Esophagus squamous epithelium (tissue), 5 donors: ENCODE measurements at regions not wholly inside any gene's neighbourhood (a gene's known extent, or its start where the extent isn't known, plus 50 kb on each side); places are given as distances from the start of the nearest gene placed in this dataset.
A peak's percentile ranks its signal among the peaks of the same experiment; 100 is the strongest.

Source experiments
- DNase-seq: peaks from one replicate; lab custom pipeline; 2025; lab: John Stamatoyannopoulos, UW
- H3K27ac ChIP-seq, 4 donors: fragments of 200-600 bp; sonication (generic); one replicate each; pipeline ENCODE4 v1.5.1; 2016 to 2019; ENCODE audit warnings: mild to moderate bottlenecking in 1 of 4
- H3K27me3 ChIP-seq, 4 donors: fragments of 200-600 bp; sonication (generic); 1 replicate in 3 of 4; 2 replicates in 1 of 4; pipeline versions ENCODE4 v1.5.1 to v1.6.0; 2017 to 2021; ENCODE audit warnings: antibody characterized with exemption in 1 of 4
- H3K36me3 ChIP-seq, 3 donors: fragments of 200-600 bp; sonication (generic); one replicate each; pipeline ENCODE4 v1.5.1; 2016 to 2019
- H3K4me1 ChIP-seq, 3 donors: fragments of 200-600 bp; sonication (generic); one replicate each; pipeline ENCODE4 v1.5.1; 2017 to 2019
- H3K4me3 ChIP-seq, 4 donors: fragments of 200-600 bp; sonication (generic); 1 replicate in 3 of 4; 2 replicates in 1 of 4; pipeline ENCODE4 v1.5.1; 2016 to 2019; ENCODE audit warnings: mild to moderate bottlenecking in 2 of 4, moderate library complexity in 1 of 4
- H3K9me3 ChIP-seq, 3 donors: fragments of 200-600 bp; sonication (generic); one replicate each; pipeline ENCODE4 v1.5.1; 2016 to 2019
- CTCF ChIP-seq, 6 experiments: fragments of 450-650 bp in 4 of 6; fragments of 200-600 bp in 2 of 6; sonication (generic) in 2 of 6; IDR thresholded peaks; one replicate each; pipeline ENCODE4 v1.5.1; 2016 to 2019; ENCODE audit warnings: antibody characterized with exemption in 6 of 6, mild to moderate bottlenecking in 4 of 6, moderate library complexity in 4 of 6
- POLR2A ChIP-seq, 4 donors: fragments of 450-650 bp; IDR thresholded peaks; one replicate each; pipeline ENCODE4 v1.6.1; 2017; ENCODE audit warnings: antibody characterized with exemption in 4 of 4, mild to moderate bottlenecking in 4 of 4, moderate library complexity in 3 of 4
- WGBS, 2 donors: methylation state at CpG; one replicate each; pipeline ENCODE4 v1.1.5; 2018; 5-methylcytosine and 5-hydroxymethylcytosine counted together
- intact Hi-C: fragments of 100-400 bp; cut with DNase I; formaldehyde crosslinking; loops from one replicate; pipeline ENCODE4 v1.15.0; 2022
- donor health status: DM: yes; HTN: yes; CAD: no.

- WGBS, 2 donors = 82 to 83% methylated on average over 1 of the region's 1 CpG
- H3K4me3 ChIP-seq = no peak overlapping the region
These were observed 674.8 kb downstream of the TBL1XR1 start for GRCh38 chr3:176522436-176522835.

DNA sequence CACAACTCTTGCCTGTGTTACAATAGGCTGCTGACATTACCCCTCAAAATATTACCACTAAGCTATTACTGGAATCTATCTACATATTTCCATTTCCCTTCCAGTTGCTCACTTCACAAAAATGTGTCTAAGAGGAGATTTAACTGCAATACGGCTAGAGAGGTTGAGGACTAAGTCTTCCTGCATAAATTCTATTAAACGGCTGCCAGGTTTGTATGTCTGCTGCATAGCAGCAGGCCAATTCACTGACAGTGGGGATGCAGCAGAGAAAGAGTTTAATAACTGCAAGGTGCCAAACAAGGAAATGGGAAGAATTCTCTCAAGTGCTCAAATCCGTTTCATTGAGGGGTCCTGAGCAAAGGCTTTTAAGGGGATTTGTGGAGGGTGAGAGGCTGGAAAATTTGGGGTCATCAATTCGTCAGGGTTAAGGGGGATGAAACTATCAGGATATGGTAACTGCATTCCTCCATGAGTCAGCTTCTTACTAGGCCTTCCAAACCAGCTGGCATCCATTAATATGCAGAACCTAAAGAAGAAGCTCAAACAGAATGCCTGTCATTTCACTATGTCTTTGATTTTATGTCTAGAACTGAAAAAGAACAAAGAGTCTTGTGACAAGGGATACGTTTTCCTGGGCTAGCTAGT lies 675.6 kb downstream of the TBL1XR1 start:
- no peaks in the 10 kb centered on the region for H3K9me3 ChIP-seq
- H3K27me3 ChIP-seq = no peaks in the 10 kb centered on the region
- TF ChIP-seq POLR2A (IDR thresholded peaks at IDR 0.05) (no peak), CTCF (IDR thresholded peaks at IDR 0.05) (no peak)
- no peak for DNase-seq
- 52 to 69% methylated on average over 5 of the region's 5 CpGs for WGBS, 2 donors
- H3K36me3 ChIP-seq = no peaks in the 10 kb centered on the region
- no peak overlapping the region for H3K27ac ChIP-seq
- intact Hi-C loops = no loop called here
- no peaks in the 10 kb centered on the region for H3K4me1 ChIP-seq
- H3K4me3 ChIP-seq = no peak overlapping the region

More at GRCh38 chr3:176522436-176522835, 674.8 kb downstream of the TBL1XR1 start:
- Histone ChIP-seq H3K9me3 (no peaks in the 10 kb centered on the region), H3K36me3 (no peaks in the 10 kb centered on the region), H3K4me1 (no peaks in the 10 kb centered on the region), H3K27me3 (no peaks in the 10 kb centered on the region), H3K27ac (no peak overlapping the region)
- TF ChIP-seq CTCF (IDR thresholded peaks at IDR 0.05) (no peak), POLR2A (IDR thresholded peaks at IDR 0.05) (no peak)
- no peak for DNase-seq
- intact Hi-C loops = no loop called here

- Histone ChIP-seq H3K27ac (no peak overlapping the region), H3K4me3 (no peak overlapping the region), H3K36me3 (no peaks in the 10 kb centered on the region), H3K27me3 (no peaks in the 10 kb centered on the region), H3K9me3 (peaks cover 0 to 28% (median 23%) of the 10 kb centered on the region in 3 donors), H3K4me1 (no peaks in the 10 kb centered on the region)
- no peak for DNase-seq
- 59 to 68% methylated on average over 10 of the region's 10 CpGs for WGBS, 2 donors
- peak in 5 of 6 experiments; percentile 17 to 50 (median 37) for TF ChIP-seq CTCF (IDR thresholded peaks at IDR 0.05)
- TF ChIP-seq POLR2A (IDR thresholded peaks at IDR 0.05) = no peak
- intact Hi-C loops = no loop called here
These were observed 683.0 kb downstream of the TBL1XR1 start for GRCh38 chr3:176514297-176514696.

- TF ChIP-seq CTCF (IDR thresholded peaks at IDR 0.05) (no peak), POLR2A (IDR thresholded peaks at IDR 0.05) (no peak)
- intact Hi-C loops = no loop called here
- Histone ChIP-seq H3K4me3 (no peak overlapping the region), H3K9me3 (peaks cover 0 to 28% (median 23%) of the 10 kb centered on the region in 3 donors), H3K36me3 (no peaks in the 10 kb centered on the region), H3K4me1 (no peaks in the 10 kb centered on the region), H3K27me3 (no peaks in the 10 kb centered on the region), H3K27ac (no peak overlapping the region)
- WGBS, 2 donors = 33 to 75% methylated on average over 1 of the region's 1 CpG
- no peak for DNase-seq
These were observed 683.7 kb downstream of the TBL1XR1 start for GRCh38 chr3:176513604-176514003.

- no peak for DNase-seq
- intact Hi-C loops = no loop called here
- Histone ChIP-seq H3K36me3 (no peaks in the 10 kb centered on the region), H3K9me3 (peaks cover 0 to 28% (median 23%) of the 10 kb centered on the region in 3 donors), H3K4me1 (no peaks in the 10 kb centered on the region), H3K27me3 (no peaks in the 10 kb centered on the region), H3K27ac (no peak overlapping the region), H3K4me3 (no peak overlapping the region)
- 88 to 100% methylated on average over 1 of the region's 1 CpG for WGBS, 2 donors
- no peak for TF ChIP-seq CTCF (IDR thresholded peaks at IDR 0.05)
- no peak for TF ChIP-seq POLR2A (IDR thresholded peaks at IDR 0.05)
These were observed 685.2 kb downstream of the TBL1XR1 start for GRCh38 chr3:176512037-176512436.
